HCT116 (cell line): ENCODE measurements at regions not wholly inside any gene's neighbourhood (a gene's known extent, or its start where the extent isn't known, plus 50 kb on each side); places are given as distances from the start of the nearest gene placed in this dataset.

ENCODE experiments used
- ATAC-seq: fragments of 200-7000 bp; cut with Tn5 transposase; 2 replicates; pipeline ENCODE4 v1.9.1; 2020; ENCODE audit warnings: mild to moderate bottlenecking, moderate library complexity
- BruUV-seq: library from RNA; stranded (reverse); fragments of 400-500 nt; replicated peaks from 2 replicates; lab custom pipeline; 2021; lab: Mats Ljungman, UMichigan
- CTCF ChIA-PET: fragments of 300-600 bp; sonication (Branson Sonifier 250); formaldehyde crosslinking; loops from one replicate; lab custom pipeline; 2021; ENCODE audit warnings: antibody characterized with exemption; lab: Charles Lee
- POLR2A ChIA-PET: fragments of 300-600, 350-600 bp; sonication (Branson Sonifier 250); formaldehyde crosslinking; loops from one replicate; lab custom pipeline; 2021; ENCODE audit warnings: antibody characterized with exemption; lab: Charles Lee
- RAD21 ChIA-PET, 2 experiments: fragments of 300-600 bp; sonication (Branson Sonifier 250); formaldehyde crosslinking; loops; one replicate each; lab custom pipeline; 2023; ENCODE audit warnings: low total read pairs in 2 of 2; ENCODE audit not compliant: uncharacterized antibody in 2 of 2, unreplicated experiment in 2 of 2, low non-redundant PET in 1 of 2; lab: Charles Lee
- DNase-seq: peaks from one replicate; pipeline ENCODE4 v3.0.0-alpha.2; 2010; ENCODE audit warnings: low read depth, low spot score
- H2AFZ ChIP-seq: fragments of 200-600 bp; shearing (Covaris generic), sonication (generic); 2 replicates; pipeline ENCODE4 v1.6.1; 2017; ENCODE audit warnings: low read depth, mixed run types, mixed read lengths, antibody characterized with exemption, low read length; ENCODE audit not compliant: poor library complexity, severe bottlenecking
- H3K27ac ChIP-seq: 2 replicates; pipeline ENCODE4 v1.5.1; 2012; ENCODE audit warnings: low read depth, low read length
- H3K27me3 ChIP-seq: fragments of 200-600 bp; sonication (generic); 2 replicates; pipeline ENCODE4 v1.6.1; 2016; ENCODE audit warnings: mixed run types, low read length, mixed read lengths; ENCODE audit not compliant: insufficient read depth
- H3K36me3 ChIP-seq, 2 experiments: fragments of 200-500 bp in 1 of 2; fragments of 200-600 bp in 1 of 2; sonication (Bioruptor generic) in 1 of 2; sonication (generic) in 1 of 2; 2 replicates each; pipeline versions ENCODE4 v1.5.1 to v1.6.1; 2014 to 2016; ENCODE audit warnings: low read length in 2 of 2, inconsistent platforms in 1 of 2, mixed read lengths in 1 of 2, mixed run types in 1 of 2; ENCODE audit not compliant: insufficient read depth in 2 of 2, control insufficient read depth in 1 of 2
- H3K4me1 ChIP-seq, 2 experiments: fragments of 200-600 bp in 1 of 2; sonication (generic) in 1 of 2; 2 replicates each; pipeline versions ENCODE4 v1.5.1 to v1.6.1; 2012 to 2017; ENCODE audit warnings: low read length in 2 of 2, inconsistent platforms in 1 of 2, mild to moderate bottlenecking in 1 of 2, mixed read lengths in 1 of 2, mixed run types in 1 of 2, moderate library complexity in 1 of 2; ENCODE audit not compliant: insufficient read depth in 2 of 2, control insufficient read depth in 1 of 2
- H3K4me2 ChIP-seq: fragments of 200-600 bp; sonication (generic); 2 replicates; pipeline ENCODE4 v1.6.1; 2017; ENCODE audit warnings: mixed run types, low read length, mixed read lengths
- H3K4me3 ChIP-seq, 2 experiments: fragments of 200-600 bp in 1 of 2; sonication (generic) in 1 of 2; replicated peaks in 1 of 2; 2 replicates each; pipeline ENCODE4 v1.5.1; 2011 to 2016; ENCODE audit warnings: low read length in 2 of 2, control low read depth in 1 of 2, low read depth in 1 of 2, mild to moderate bottlenecking in 1 of 2, mixed read lengths in 1 of 2, mixed run types in 1 of 2
- H3K79me2 ChIP-seq: fragments of 200-600 bp; sonication (generic); 2 replicates; pipeline ENCODE4 v1.6.1; 2017; ENCODE audit warnings: mild to moderate bottlenecking, mixed run types, low read length, moderate library complexity, mixed read lengths; ENCODE audit not compliant: insufficient read depth
- H3K9ac ChIP-seq: fragments of 200-600 bp; sonication (generic); 2 replicates; pipeline ENCODE4 v1.6.1; 2016; ENCODE audit warnings: low read length, mixed read lengths
- H3K9me2 ChIP-seq: fragments of 200-600 bp; sonication (generic), shearing (Covaris generic); 2 replicates; pipeline ENCODE4 v1.6.1; 2017; ENCODE audit warnings: mixed run types, mild to moderate bottlenecking, moderate library complexity; ENCODE audit not compliant: insufficient read depth
- H3K9me3 ChIP-seq, 2 experiments: fragments of 200-500 bp in 1 of 2; fragments of 200-600 bp in 1 of 2; sonication (Bioruptor generic) in 1 of 2; sonication (generic) in 1 of 2; 2 replicates each; pipeline ENCODE4 v1.6.1; 2014 to 2017; ENCODE audit warnings: low read length in 2 of 2, mixed read lengths in 2 of 2, inconsistent platforms in 1 of 2, low read depth in 1 of 2, mild to moderate bottlenecking in 1 of 2, mixed run types in 1 of 2, moderate library complexity in 1 of 2; ENCODE audit not compliant: control insufficient read depth in 1 of 2, insufficient read depth in 1 of 2
- H4K20me1 ChIP-seq: fragments of 200-600 bp; sonication (generic), shearing (Covaris generic); 2 replicates; pipeline ENCODE4 v1.6.1; 2017; ENCODE audit warnings: mixed run types, mild to moderate bottlenecking, moderate library complexity; ENCODE audit not compliant: insufficient read depth
- CBX3 ChIP-seq: IDR thresholded peaks from 2 replicates; pipeline ENCODE4 v1.6.1; 2012; ENCODE audit warnings: low read depth
- CEBPB ChIP-seq: IDR thresholded peaks from 2 replicates; pipeline ENCODE4 v1.6.1; 2012; ENCODE audit warnings: low read depth
- CTCF ChIP-seq, 3 experiments: fragments of 200-600 bp in 1 of 3; sonication (generic) in 1 of 3; IDR thresholded peaks in 2 of 3; conservative IDR thresholded peaks in 1 of 3; 2 replicates each; pipeline ENCODE4 v1.5.1; 2012 to 2017; ENCODE audit warnings: low read depth in 2 of 3, low read length in 2 of 3, antibody characterized with exemption in 1 of 3, borderline replicate concordance in 1 of 3, control low read depth in 1 of 3, mild to moderate bottlenecking in 1 of 3, mixed read lengths in 1 of 3, mixed run types in 1 of 3, moderate library complexity in 1 of 3; ENCODE audit not compliant: insufficient read depth in 1 of 3
- EGR1 ChIP-seq: IDR thresholded peaks from 2 replicates; pipeline ENCODE4 v1.6.1; 2012; ENCODE audit warnings: low read depth
- ELF1 ChIP-seq: IDR thresholded peaks from 2 replicates; pipeline ENCODE4 v1.6.1; 2012; ENCODE audit warnings: low read depth, borderline replicate concordance
- EZH2phosphoT487 ChIP-seq: fragments of 200-600 bp; IDR thresholded peaks from 2 replicates; pipeline ENCODE4 v1.6.1; 2018; ENCODE audit warnings: antibody characterized with exemption, borderline replicate concordance
- FOSL1 ChIP-seq: IDR thresholded peaks from 2 replicates; pipeline ENCODE4 v1.6.1; 2012; ENCODE audit warnings: low read depth
- JUND ChIP-seq: IDR thresholded peaks from 2 replicates; pipeline ENCODE4 v1.6.1; 2012
- MAX ChIP-seq: IDR thresholded peaks from 2 replicates; pipeline ENCODE4 v1.6.1; 2012
- POLR2AphosphoS5 ChIP-seq: IDR thresholded peaks from 2 replicates; pipeline ENCODE4 v1.6.1; 2011; ENCODE audit warnings: mild to moderate bottlenecking, low read depth, low read length, moderate library complexity
- RAD21 ChIP-seq: IDR thresholded peaks from 2 replicates; pipeline ENCODE4 v1.6.1; 2012; ENCODE audit warnings: low read depth, mild to moderate bottlenecking
- SIN3A ChIP-seq: IDR thresholded peaks from 2 replicates; pipeline ENCODE4 v1.6.1; 2012; ENCODE audit warnings: low read depth
- SP1 ChIP-seq: IDR thresholded peaks from 2 replicates; pipeline ENCODE4 v1.6.1; 2012; ENCODE audit warnings: low read depth
- SRF ChIP-seq: IDR thresholded peaks from 2 replicates; pipeline ENCODE4 v1.6.1; 2012; ENCODE audit warnings: low read depth
- TCF7L2 ChIP-seq: IDR thresholded peaks from 2 replicates; pipeline ENCODE4 v1.7.0; 2011; ENCODE audit warnings: borderline replicate concordance, inconsistent platforms; ENCODE audit not compliant: insufficient read depth, insufficient read length; ENCODE audit errors: extremely low read depth
- YY1 ChIP-seq: IDR thresholded peaks from 2 replicates; pipeline ENCODE4 v1.6.1; 2011; ENCODE audit warnings: low read length, low read depth, moderate library complexity, mild to moderate bottlenecking; ENCODE audit not compliant: insufficient replicate concordance; ENCODE audit errors: extremely low read depth
- ZBTB33 ChIP-seq: IDR thresholded peaks from 2 replicates; pipeline ENCODE4 v1.6.1; 2011; ENCODE audit warnings: mild to moderate bottlenecking, low read length, moderate library complexity; ENCODE audit not compliant: insufficient replicate concordance; ENCODE audit errors: extremely low read depth
- ZNF274 ChIP-seq: fragments of 200-500 bp; sonication (Bioruptor generic); IDR thresholded peaks from 2 replicates; pipeline ENCODE4 v1.6.1; 2014; ENCODE audit warnings: mild to moderate bottlenecking, low read depth, low read length, inconsistent platforms
- intact Hi-C: fragments of 100-400 bp; cut with micrococcal nuclease; formaldehyde crosslinking; loops from 2 replicates; pipeline ENCODE4 v1.10.0; 2022
- TF ChIP-seq, protein P1 (sequence below): IDR thresholded peaks from 2 replicates; pipeline ENCODE4 v1.6.1; 2012

DNA sequence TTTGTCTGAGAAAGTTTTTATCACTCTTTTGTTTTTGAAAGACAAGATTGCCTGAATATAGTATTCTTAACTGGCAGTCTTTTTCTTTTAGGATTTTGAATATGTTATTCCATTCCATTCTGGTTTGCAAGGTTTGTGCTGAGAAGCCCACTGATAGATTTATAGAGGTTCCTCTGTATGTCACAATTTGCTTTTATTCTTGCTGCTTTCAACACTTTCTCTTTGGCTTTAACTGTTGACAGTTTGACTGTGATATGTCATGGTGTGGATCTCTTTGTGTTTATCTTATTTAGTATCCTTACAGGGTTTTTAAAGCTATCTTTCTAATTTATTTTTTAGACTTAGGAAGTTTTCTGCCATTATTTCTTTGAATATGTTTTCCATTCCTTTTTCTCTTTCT is 331.2 kb upstream of the ATP11B start:
- H2AFZ ChIP-seq, result no peak overlapping the region
- ChIA-PET RAD21 (no interaction called here), POLR2A (no interaction called here), CTCF (no interaction called here)
- DNase-seq (no peak), ATAC-seq (no peak)
- no peaks in the 10 kb centered on the region for H3K4me1 ChIP-seq
- TF ChIP-seq CTCF (IDR thresholded peaks at IDR 0.05 in 2 of 3, conservative IDR thresholded peaks at IDR 0.05 in 1 of 3; ENCODE audit: borderline replicate concordance in 1 of 3, insufficient read depth in 1 of 3, low read depth in 2 of 3, low read length in 2 of 3), result no peak
- no peak for TF ChIP-seq SIN3A
- TF ChIP-seq MAX, result no peak
- no peak for TF ChIP-seq RAD21
- no peak for TF ChIP-seq ZNF274
- TF ChIP-seq, protein P1, sequence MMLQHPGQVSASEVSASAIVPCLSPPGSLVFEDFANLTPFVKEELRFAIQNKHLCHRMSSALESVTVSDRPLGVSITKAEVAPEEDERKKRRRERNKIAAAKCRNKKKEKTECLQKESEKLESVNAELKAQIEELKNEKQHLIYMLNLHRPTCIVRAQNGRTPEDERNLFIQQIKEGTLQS, result no peak
- TF ChIP-seq EZH2phosphoT487, result no peak
- TF ChIP-seq JUND, result no peak
- no peak for TF ChIP-seq SRF
- TF ChIP-seq ZBTB33, result no peak
- no peak for TF ChIP-seq FOSL1
- TF ChIP-seq ELF1, result no peak
- no peak for TF ChIP-seq EGR1
- TF ChIP-seq YY1, result no peak
- no peak for TF ChIP-seq CEBPB
- TF ChIP-seq TCF7L2, result no peak
- no peak for TF ChIP-seq SP1
- TF ChIP-seq CBX3, result no peak
- TF ChIP-seq POLR2AphosphoS5, result no peak
- H3K79me2 ChIP-seq, result no peaks in the 10 kb centered on the region
- H3K9me2 ChIP-seq, result no peaks in the 10 kb centered on the region
- no peak overlapping the region for H3K4me2 ChIP-seq
- no TSS peak for BruUV-seq
- H3K27me3 ChIP-seq, result no peaks in the 10 kb centered on the region
- no peaks in the 10 kb centered on the region; the same call in 1 of the 2 replicates for H4K20me1 ChIP-seq
- H3K36me3 ChIP-seq, result no peaks in the 10 kb centered on the region
- H3K9ac ChIP-seq, result no peak overlapping the region
- H3K4me3 ChIP-seq, result no peak overlapping the region
- H3K27ac ChIP-seq, result no peak overlapping the region
- intact Hi-C loops, result no loop called here
- H3K9me3 ChIP-seq, result no peaks in the 10 kb centered on the region; a peak in 1 of 4 replicates
